HepG2 (cell line): ENCODE measurements at regions not wholly inside any gene's neighbourhood (a gene's known extent, or its start where the extent isn't known, plus 50 kb on each side); places are given as distances from the start of the nearest gene placed in this dataset.

Source experiments
- ATAC-seq: fragments of 200-7000 bp; cut with Tn5 transposase; 3 replicates; pipeline ENCODE4 v1.9.1; 2020; ENCODE audit warnings: mild to moderate bottlenecking, moderate library complexity
- BruUV-seq: library from RNA; stranded (reverse); fragments of 400-500 nt; replicated peaks from 2 replicates; lab custom pipeline; 2021; lab: Mats Ljungman, UMichigan
- CTCF ChIA-PET: fragments of 300-600 bp; formaldehyde crosslinking; extraction: SDS; loops from one replicate; lab custom pipeline; 2021; ENCODE audit warnings: low total read pairs, inconsistent platforms, low intra/inter-chr PET ratio; lab: Yijun Ruan, JAX
- POLR2A ChIA-PET: fragments of 350-600 bp; sonication (Branson Sonifier 250); formaldehyde crosslinking; loops from one replicate; lab custom pipeline; 2020; ENCODE audit warnings: antibody characterized with exemption, inconsistent platforms; lab: Yijun Ruan, JAX
- DNase-seq: peaks from one replicate; pipeline ENCODE4 v3.0.0-alpha.2; 2015; ENCODE audit warnings: low spot score
- FAIRE-seq: peaks from 3 replicates; lab custom pipeline; 2011; peaks lifted over from hg19 to GRCh38; lab: Jason Lieb, UNC
- H2AFZ ChIP-seq: one replicate; pipeline ENCODE4 v1.6.1; 2011; ENCODE audit warnings: low read length, inconsistent platforms
- H3K27ac ChIP-seq: fragments of 300-600 bp; 3 replicates; pipeline ENCODE4 v1.8.0; 2011; ENCODE audit warnings: mixed run types, mild to moderate bottlenecking, mixed read lengths, low read length, inconsistent platforms; ENCODE audit not compliant: insufficient read depth; ENCODE audit errors: extremely low read length
- H3K27me3 ChIP-seq, 2 experiments: fragments of 200-600 bp in 1 of 2; 2 replicates in 1 of 2; 3 replicates in 1 of 2; pipeline versions ENCODE4 v1.6.0 to v1.8.0; 2011; ENCODE audit warnings: low read length in 2 of 2, mild to moderate bottlenecking in 2 of 2, moderate library complexity in 2 of 2, inconsistent platforms in 1 of 2; ENCODE audit not compliant: insufficient read depth in 2 of 2, control insufficient read depth in 1 of 2
- H3K36me3 ChIP-seq, 2 experiments: fragments of 200-600 bp in 1 of 2; replicated peaks in 1 of 2; 2 replicates in 1 of 2; 3 replicates in 1 of 2; pipeline versions ENCODE4 v1.5.1 to v1.8.0; 2011; ENCODE audit warnings: low read length in 2 of 2, inconsistent platforms in 1 of 2; ENCODE audit not compliant: insufficient read depth in 2 of 2, control insufficient read depth in 1 of 2
- H3K4me1 ChIP-seq: 2 replicates; pipeline ENCODE4 v1.5.1; 2012; ENCODE audit warnings: low read length, inconsistent platforms; ENCODE audit not compliant: insufficient read depth
- H3K4me2 ChIP-seq: 2 replicates; pipeline ENCODE4 v1.6.0; 2011; ENCODE audit warnings: low read depth, low read length, inconsistent platforms
- H3K4me3 ChIP-seq, 3 experiments: fragments of 200-600 bp in 1 of 3; sonication (generic), shearing (Covaris generic) in 1 of 3; replicated peaks in 1 of 3; 2 replicates each; pipeline ENCODE4 v1.5.1; 2011 to 2016; ENCODE audit warnings: low read length in 3 of 3, inconsistent platforms in 2 of 3, low read depth in 2 of 3, mild to moderate bottlenecking in 2 of 3, control low read depth in 1 of 3, mixed read lengths in 1 of 3; ENCODE audit not compliant: insufficient read depth in 1 of 3
- H3K79me2 ChIP-seq: one replicate; pipeline ENCODE4 v1.6.1; 2011; ENCODE audit warnings: low read length, inconsistent platforms; ENCODE audit not compliant: insufficient read depth
- H3K9ac ChIP-seq: 2 replicates; pipeline ENCODE4 v1.6.0; 2011; ENCODE audit warnings: mild to moderate bottlenecking, low read depth, low read length, inconsistent platforms; ENCODE audit not compliant: insufficient read depth
- H3K9me3 ChIP-seq: 2 replicates; pipeline ENCODE4 v1.5.1; 2012; ENCODE audit warnings: mild to moderate bottlenecking, low read length
- H4K20me1 ChIP-seq: 2 replicates; pipeline ENCODE4 v1.6.0; 2011; ENCODE audit warnings: inconsistent platforms, mild to moderate bottlenecking, low read length, moderate library complexity; ENCODE audit not compliant: insufficient read depth
- FOXM1 ChIP-seq: sonication (generic); formaldehyde crosslinking; IDR thresholded peaks from 2 replicates; pipeline ENCODE4 v1.5.0; 2020; ENCODE audit warnings: missing genetic modification reagents
- KLF12 ChIP-seq: sonication (generic); formaldehyde crosslinking; IDR thresholded peaks from 2 replicates; pipeline ENCODE4 v1.4.0; 2020; ENCODE audit warnings: missing genetic modification reagents, borderline replicate concordance
- REST ChIP-seq, 2 experiments: IDR thresholded peaks; 2 replicates each; pipeline ENCODE4 v1.6.1; 2011 to 2012; ENCODE audit warnings: low read length in 2 of 2, borderline replicate concordance in 1 of 2, low read depth in 1 of 2, mild to moderate bottlenecking in 1 of 2, moderate library complexity in 1 of 2
- RFXAP ChIP-seq: sonication (generic); formaldehyde crosslinking; IDR thresholded peaks from 2 replicates; pipeline ENCODE4 v1.4.0; 2020; ENCODE audit warnings: missing genetic modification reagents, borderline replicate concordance
- TSC22D2 ChIP-seq: sonication (generic); formaldehyde crosslinking; IDR thresholded peaks from 2 replicates; pipeline ENCODE4 v1.5.1; 2020; ENCODE audit warnings: missing genetic modification reagents, mild to moderate bottlenecking, borderline replicate concordance
- ZNF572 ChIP-seq: sonication (generic); formaldehyde crosslinking; IDR thresholded peaks from 2 replicates; pipeline ENCODE4 v1.5.1; 2020; ENCODE audit warnings: mild to moderate bottlenecking, missing genetic modification reagents
- ZNF691 ChIP-seq: sonication (generic); formaldehyde crosslinking; IDR thresholded peaks from 2 replicates; pipeline ENCODE4 v1.4.0; 2020; ENCODE audit warnings: missing genetic modification reagents, low read depth, mild to moderate bottlenecking, borderline replicate concordance
- ZZZ3 ChIP-seq: sonication (generic); formaldehyde crosslinking; IDR thresholded peaks from 2 replicates; pipeline ENCODE4 v1.4.0; 2020; ENCODE audit warnings: missing genetic modification reagents, mild to moderate bottlenecking, borderline replicate concordance
- WGBS: methylation state at CpG from one replicate; pipeline ENCODE4 v1.1.6; 2017; ENCODE audit warnings: low lambda C conversion rate; 5-methylcytosine and 5-hydroxymethylcytosine counted together
- in situ Hi-C: cut with HindIII; loops from 2 replicates; pipeline ENCODE4 v1.10.0; 2017; ENCODE audit warnings: low pct_unique_long_range_greater_than_20kb; ENCODE audit not compliant: extremely low pct_ligation_motif_present
- intact Hi-C: fragments of 100-400 bp; cut with micrococcal nuclease; formaldehyde crosslinking; loops from one replicate; pipeline ENCODE4 v1.10.0; 2022; ENCODE audit not compliant: unreplicated experiment

- TF ChIP-seq RFXAP (CRISPR knock-in tag) (no peak), FOXM1 (CRISPR knock-in tag) (no peak), ZZZ3 (no peak), ZNF572 (CRISPR knock-in tag) (no peak), ZNF691 (CRISPR knock-in tag) (no peak), TSC22D2 (CRISPR knock-in tag) (no peak), REST (IDR thresholded peaks at IDR 0.05; ENCODE audit: borderline replicate concordance in 1 of 2, low read depth in 1 of 2, low read length in 2 of 2) (no peak), KLF12 (CRISPR knock-in tag) (no peak)
- no peak for DNase-seq
- intact Hi-C loops (no loop called here), in situ Hi-C loops (no loop called here)
- no peak overlapping the region for H3K27ac ChIP-seq
- ChIA-PET CTCF (no interaction called here), POLR2A (no interaction called here)
- no peaks in the 10 kb centered on the region for H4K20me1 ChIP-seq
- 33% methylated on average over 5 of the region's 5 CpGs for WGBS
- no peak overlapping the region for H3K9ac ChIP-seq
- H3K27me3 ChIP-seq = peaks cover 0 to 13% of the 10 kb centered on the region in 2 experiments; a peak in 1 of 5 replicates
- no peak overlapping the region for H3K4me3 ChIP-seq
- no peaks in the 10 kb centered on the region for H3K79me2 ChIP-seq
- H3K4me1 ChIP-seq = no peaks in the 10 kb centered on the region
- no TSS peak for BruUV-seq
- no peak overlapping the region for H2AFZ ChIP-seq
- H3K36me3 ChIP-seq = no peaks in the 10 kb centered on the region
- peaks cover 7% of the 10 kb centered on the region for H3K9me3 ChIP-seq
- no peak for FAIRE-seq
- no peak overlapping the region for H3K4me2 ChIP-seq
- ATAC-seq = no peak
These were observed 271.8 kb downstream of the IRF8 start for GRCh38 chr16:86170720-86171119.
